WI38 (cell line): ENCODE measurements at regions not wholly inside any gene's neighbourhood (a gene's known extent, or its start where the extent isn't known, plus 50 kb on each side); places are given as distances from the start of the nearest gene placed in this dataset.

Experiments used
- H3K4me3 ChIP-seq: 2 replicates; pipeline ENCODE4 v1.5.1; 2011; ENCODE audit warnings: low read depth, mild to moderate bottlenecking, control low read depth, low read length
- TF ChIP-seq, protein P1 (sequence below): IDR thresholded peaks from 2 replicates; pipeline ENCODE4 v1.5.1; 2012; ENCODE audit warnings: low read depth, mild to moderate bottlenecking, control low read depth, low read length

DNA sequence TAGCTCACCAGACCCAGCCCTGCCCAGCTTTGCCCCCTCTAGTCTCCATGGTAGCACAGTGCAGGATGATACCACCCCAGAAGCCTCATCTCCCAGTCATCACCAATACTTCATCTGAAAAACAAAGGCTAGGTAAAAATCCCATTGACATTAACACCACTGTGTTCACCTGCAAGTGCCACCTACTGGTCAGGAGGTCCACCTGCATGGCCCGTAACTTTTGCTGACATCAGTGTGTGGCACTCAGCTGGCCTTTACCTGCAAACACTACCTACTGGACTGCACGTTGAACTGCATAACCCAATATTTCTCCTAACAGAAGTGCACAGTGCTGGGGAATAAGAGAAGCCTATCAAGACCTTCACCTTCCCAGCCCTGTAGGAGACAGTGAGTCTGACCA is 234.7 kb upstream of the ADGRB3 start:
- no peak overlapping the region for H3K4me3 ChIP-seq
- TF ChIP-seq, protein P1, sequence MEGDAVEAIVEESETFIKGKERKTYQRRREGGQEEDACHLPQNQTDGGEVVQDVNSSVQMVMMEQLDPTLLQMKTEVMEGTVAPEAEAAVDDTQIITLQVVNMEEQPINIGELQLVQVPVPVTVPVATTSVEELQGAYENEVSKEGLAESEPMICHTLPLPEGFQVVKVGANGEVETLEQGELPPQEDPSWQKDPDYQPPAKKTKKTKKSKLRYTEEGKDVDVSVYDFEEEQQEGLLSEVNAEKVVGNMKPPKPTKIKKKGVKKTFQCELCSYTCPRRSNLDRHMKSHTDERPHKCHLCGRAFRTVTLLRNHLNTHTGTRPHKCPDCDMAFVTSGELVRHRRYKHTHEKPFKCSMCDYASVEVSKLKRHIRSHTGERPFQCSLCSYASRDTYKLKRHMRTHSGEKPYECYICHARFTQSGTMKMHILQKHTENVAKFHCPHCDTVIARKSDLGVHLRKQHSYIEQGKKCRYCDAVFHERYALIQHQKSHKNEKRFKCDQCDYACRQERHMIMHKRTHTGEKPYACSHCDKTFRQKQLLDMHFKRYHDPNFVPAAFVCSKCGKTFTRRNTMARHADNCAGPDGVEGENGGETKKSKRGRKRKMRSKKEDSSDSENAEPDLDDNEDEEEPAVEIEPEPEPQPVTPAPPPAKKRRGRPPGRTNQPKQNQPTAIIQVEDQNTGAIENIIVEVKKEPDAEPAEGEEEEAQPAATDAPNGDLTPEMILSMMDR = no peak

DNA sequence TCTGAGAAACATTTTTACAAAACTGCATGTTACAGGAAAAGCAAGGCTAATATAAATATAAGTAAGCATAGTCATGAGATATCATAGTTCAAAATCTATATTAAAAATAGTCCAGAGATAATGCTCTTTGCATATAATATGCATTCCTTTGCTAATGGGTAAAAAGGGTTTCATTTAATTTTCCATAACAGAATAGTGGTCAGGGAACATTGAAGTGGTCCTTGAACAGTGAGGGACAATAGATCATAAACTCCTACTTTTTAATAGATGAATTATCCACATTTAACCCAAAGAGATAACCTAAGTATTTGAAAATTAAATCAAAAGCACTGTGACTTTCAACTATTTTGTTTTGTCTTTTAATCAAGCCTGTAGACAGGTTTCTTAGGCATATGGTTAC is 243.1 kb upstream of the ADGRB3 start:
- TF ChIP-seq, protein P1 = no peak
- H3K4me3 ChIP-seq = no peak overlapping the region

DNA sequence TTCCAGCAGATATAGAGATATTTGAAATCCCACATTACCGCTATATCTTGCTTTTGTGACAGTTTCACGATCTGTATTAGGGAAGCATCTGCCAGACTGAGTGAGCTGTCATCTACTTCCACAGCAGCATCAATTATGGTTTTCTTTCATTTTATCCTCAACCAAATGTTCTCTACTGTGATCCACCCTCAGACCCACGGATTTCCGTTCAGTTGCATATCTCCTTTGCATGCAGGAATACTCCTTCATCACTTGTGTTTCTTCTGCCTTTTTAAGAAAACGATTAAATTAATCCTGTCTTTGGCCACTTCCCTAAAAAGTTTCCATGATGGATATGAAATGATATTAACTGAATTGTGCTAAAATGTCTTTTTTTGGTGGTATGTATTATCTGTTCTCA is 262.1 kb upstream of the ADGRB3 start:
- H3K4me3 ChIP-seq = no peak overlapping the region
- TF ChIP-seq, protein P1 = no peak

DNA sequence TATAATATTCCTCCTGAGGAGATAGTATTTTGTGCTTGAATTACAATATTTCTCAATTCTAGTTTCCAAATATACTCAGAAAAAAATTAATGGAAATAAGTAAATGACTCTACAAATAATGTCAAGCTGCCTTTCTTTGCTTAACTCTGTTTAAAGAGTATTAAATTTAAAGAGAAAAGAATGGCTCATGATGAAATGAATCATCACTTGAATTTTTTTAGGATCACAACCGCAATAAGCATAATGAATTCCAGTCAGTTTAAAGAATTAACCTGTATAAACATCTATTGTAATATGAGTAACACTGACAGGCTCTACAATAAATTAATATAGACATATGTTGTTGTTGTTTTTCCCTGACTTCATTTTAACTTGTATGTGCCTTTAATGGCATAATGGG is 266.2 kb upstream of the ADGRB3 start:
- no peak overlapping the region for H3K4me3 ChIP-seq
- TF ChIP-seq, protein P1 = no peak

DNA sequence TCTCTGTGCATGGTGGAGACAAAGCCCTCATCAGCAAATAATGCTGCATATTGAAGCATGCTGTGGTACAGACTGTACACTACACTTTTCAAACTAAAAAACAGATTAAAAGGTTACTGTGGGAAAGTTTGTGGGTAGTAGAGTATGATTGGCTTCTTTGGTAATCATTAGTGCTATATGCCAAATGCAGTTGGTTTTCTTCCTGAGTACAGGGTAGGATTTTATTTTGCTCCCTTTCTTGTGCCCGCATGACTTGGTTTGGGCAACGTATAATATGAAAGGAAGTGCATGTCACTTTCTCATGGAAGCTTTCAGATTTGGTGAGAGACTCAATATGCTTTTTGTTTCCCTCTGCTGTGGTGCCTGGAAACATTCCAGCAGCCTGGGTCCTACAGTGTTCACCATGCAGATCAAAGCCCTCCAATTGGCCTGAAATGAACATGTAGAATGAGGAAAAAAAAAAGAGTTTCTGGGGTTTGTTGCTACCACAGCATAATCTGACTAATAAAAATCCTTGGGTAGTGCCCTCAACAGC is 270.7 kb upstream of the ADGRB3 start:
- TF ChIP-seq, protein P1 = no peak
- no peak overlapping the region for H3K4me3 ChIP-seq

DNA sequence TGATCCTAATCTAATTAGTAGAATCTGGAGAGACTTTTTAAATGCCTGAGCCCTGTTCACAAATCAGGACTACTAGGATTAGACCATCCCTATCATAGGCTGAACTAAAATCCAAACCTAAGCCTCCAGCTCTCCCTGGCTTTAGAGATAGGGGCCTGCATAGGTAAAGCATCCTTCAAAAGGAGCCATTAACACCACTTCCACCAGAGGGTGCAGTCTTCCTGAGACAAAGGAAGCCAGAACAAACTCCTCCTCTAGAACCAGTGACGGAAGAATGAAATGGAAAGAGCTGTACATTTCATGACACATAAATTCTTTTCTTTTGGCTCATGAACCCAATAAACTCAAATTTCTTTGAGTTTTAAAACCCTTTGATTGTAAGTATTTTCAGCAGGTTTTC is 291.2 kb upstream of the ADGRB3 start:
- TF ChIP-seq, protein P1 = no peak
- no peak overlapping the region for H3K4me3 ChIP-seq

DNA sequence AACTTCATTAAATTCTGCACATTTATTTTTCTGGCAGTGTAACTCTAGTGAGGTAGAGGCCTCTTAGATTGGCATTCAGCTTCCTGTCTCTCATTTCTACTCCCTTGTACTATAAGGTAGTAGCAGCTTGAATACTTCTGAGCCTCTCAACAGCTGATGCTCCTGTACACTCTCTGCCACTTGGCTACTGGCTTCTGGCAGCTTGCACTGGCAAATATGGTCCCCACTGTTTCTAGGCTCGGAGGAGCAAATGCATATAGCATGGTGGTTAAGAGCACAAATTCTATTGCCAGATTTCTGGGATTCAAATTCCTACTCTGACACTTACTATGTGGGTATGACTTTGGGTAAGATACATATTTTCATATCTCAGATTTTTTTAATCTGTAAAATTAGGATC is 292.8 kb upstream of the ADGRB3 start:
- no peak overlapping the region for H3K4me3 ChIP-seq
- TF ChIP-seq, protein P1 = no peak
